Mesodermal cell (in vitro differentiated cells): ENCODE measurements at regions not wholly inside any gene's neighbourhood (a gene's known extent, or its start where the extent isn't known, plus 50 kb on each side); places are given as distances from the start of the nearest gene placed in this dataset.

ENCODE experiments used
- H3K27ac ChIP-seq: 2 replicates; pipeline ENCODE4 v1.7.0; 2013; ENCODE audit warnings: mild to moderate bottlenecking, low read depth, low read length, moderate library complexity; ENCODE audit not compliant: severe bottlenecking
- H3K36me3 ChIP-seq: 2 replicates; pipeline ENCODE4 v1.7.1; 2013; ENCODE audit warnings: mild to moderate bottlenecking, low read length, moderate library complexity; ENCODE audit not compliant: control insufficient read depth, insufficient read depth
- H3K4me1 ChIP-seq: one replicate; pipeline ENCODE4 v1.7.1; 2013; ENCODE audit warnings: mild to moderate bottlenecking, low read length; ENCODE audit not compliant: insufficient read depth, control insufficient read depth, poor library complexity, severe bottlenecking
- H3K4me3 ChIP-seq: 2 replicates; pipeline ENCODE4 v1.7.0; 2013; ENCODE audit warnings: low read length, control low read depth, mild to moderate bottlenecking; ENCODE audit not compliant: insufficient read depth, poor library complexity, severe bottlenecking; ENCODE audit errors: extremely low read depth
- H3K9me3 ChIP-seq: 2 replicates; pipeline ENCODE4 v1.7.1; 2013; ENCODE audit warnings: mild to moderate bottlenecking, low read length, moderate library complexity; ENCODE audit not compliant: control insufficient read depth
- WGBS, 2 experiments: methylation state at CpG; one replicate each; pipeline ENCODE4 v1.1.5; 2013; ENCODE audit warnings: missing lambda C conversion rate in 2 of 2; ENCODE audit not compliant: insufficient coverage in 2 of 2; 5-methylcytosine and 5-hydroxymethylcytosine counted together

DNA sequence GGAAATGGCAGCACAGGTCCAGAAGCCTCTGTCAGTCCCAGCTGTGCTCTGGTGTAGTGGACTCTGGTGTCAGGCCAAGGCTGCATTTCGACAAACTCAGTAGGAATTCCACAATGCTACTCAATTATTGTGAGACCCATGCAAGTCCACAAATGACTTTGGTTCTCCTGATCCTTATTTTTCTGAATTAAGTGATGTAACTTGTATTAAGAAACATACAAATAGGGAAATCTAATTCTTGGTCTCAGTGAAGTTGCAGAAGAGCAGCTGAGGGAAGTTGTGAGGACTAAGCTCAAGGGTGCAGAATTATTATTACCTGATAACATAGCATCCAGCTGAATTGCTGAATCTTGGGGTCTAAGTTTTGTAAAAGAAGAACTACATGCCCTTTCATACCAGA, 116.8 kb downstream of the MAFB start:
- WGBS, 2 experiments: 100% methylated on average over 1 of the region's 1 CpG; no CpG with 5 or more reads in 1 of the 2 experiments
- Histone ChIP-seq H3K36me3 (no peaks in the 10 kb centered on the region), H3K4me1 (no peaks in the 10 kb centered on the region), H3K27ac (no peak overlapping the region), H3K4me3 (no peak overlapping the region), H3K9me3 (no peaks in the 10 kb centered on the region)

DNA sequence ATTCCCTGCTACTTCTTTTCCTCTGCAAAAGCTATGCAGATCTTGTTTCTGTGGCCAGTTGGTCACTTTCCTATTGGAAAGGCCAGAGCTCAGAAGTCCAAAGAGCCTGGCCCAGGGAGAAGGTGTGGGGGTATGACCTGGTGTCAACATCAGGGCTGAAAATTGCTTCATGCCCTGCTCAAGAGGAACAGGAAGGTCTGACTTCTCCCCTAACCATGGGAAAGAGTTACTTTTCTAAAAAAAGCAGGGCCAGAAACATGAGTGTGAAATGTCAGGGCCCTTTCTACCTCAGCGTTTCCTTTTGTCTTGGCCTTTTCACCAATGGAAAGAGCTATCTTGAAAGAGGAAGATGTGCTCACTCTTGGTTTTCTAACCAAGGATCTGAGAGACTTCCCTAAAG, 117.4 kb downstream of the MAFB start:
- 78 to 91% methylated on average over 1 of the region's 1 CpG for WGBS, 2 experiments
- H3K4me3 ChIP-seq: no peak overlapping the region
- H3K36me3 ChIP-seq: no peaks in the 10 kb centered on the region
- H3K4me1 ChIP-seq: no peaks in the 10 kb centered on the region
- no peak overlapping the region for H3K27ac ChIP-seq
- no peaks in the 10 kb centered on the region for H3K9me3 ChIP-seq

DNA sequence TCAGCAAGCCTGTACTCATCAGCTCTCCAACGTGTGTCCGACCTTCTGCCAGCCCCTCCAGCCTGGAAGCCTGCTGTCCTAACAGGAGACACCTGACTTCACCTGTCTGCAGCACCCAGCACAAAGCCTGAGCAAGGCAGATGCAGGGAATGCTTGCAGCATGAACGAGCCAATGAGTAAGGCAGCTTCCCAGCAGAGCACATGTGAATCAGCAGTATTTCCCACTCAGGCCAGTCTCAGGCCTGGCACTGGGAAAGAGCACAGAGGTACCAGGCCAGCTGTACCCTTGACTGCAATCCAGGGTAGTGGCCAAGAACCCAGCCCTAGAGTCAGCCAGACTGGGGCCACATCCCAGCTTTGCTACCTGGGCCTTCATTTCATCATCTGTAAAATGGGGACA, 120.8 kb downstream of the MAFB start:
- H3K4me3 ChIP-seq: no peak overlapping the region
- WGBS, 2 experiments: 74 to 93% methylated on average over 3 of the region's 3 CpGs
- H3K9me3 ChIP-seq: no peaks in the 10 kb centered on the region
- H3K4me1 ChIP-seq: peaks cover 14% of the 10 kb centered on the region
- no peak overlapping the region for H3K27ac ChIP-seq
- H3K36me3 ChIP-seq: no peaks in the 10 kb centered on the region

DNA sequence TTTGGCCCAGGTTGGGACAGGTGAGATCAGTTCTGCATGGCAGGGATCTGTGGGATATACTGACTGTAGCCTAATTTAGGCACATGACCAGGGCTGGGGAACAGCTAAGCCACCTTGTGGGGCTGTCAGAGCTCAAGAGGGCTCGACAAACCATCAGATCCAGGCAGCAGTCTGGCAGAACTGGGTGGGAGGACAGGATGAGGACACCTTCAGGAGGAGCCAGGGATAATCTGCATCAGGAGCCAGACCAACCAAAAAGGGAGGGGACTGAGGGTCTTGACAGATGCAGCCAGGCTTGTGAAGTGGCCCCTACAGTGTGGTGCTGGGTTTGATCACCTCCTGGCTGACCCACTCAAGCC, 123.4 kb downstream of the MAFB start:
- 71 to 100% methylated on average over 1 of the region's 1 CpG for WGBS, 2 experiments
- Histone ChIP-seq H3K36me3 (no peaks in the 10 kb centered on the region), H3K27ac (peak overlapping the region; percentile 46), H3K4me1 (peaks cover 17% of the 10 kb centered on the region), H3K4me3 (no peak overlapping the region), H3K9me3 (no peaks in the 10 kb centered on the region)

DNA sequence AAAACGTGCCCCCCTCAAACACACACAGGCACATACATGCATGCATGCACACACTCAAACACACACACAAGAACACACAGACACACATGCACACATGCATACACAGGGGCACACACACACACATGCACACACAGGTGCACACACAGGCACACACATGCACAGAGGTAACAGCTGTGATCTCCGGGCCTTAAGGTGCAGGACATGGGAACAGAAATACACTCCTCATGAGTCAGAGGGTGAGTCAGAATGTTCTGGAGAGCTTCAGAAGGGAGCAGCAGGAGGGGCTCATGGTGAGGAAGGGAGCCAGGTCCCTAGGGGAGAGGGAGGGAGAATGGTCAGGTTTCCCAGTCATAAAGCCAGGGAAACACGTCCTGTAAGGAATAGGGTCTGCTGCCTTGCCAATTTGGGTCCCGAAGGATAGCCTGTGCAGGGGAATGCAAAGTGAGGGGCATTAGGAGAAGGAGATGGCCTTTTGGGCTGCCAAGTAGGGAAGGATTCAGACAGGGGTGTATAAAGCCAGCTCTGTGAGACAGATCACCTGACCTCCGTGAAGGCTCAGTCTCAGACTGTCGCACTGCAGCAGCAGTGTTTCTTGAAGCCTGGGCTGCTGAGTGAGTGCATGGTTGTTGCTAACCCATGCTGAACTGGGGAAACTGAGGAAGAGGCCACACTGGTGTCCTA, 123.9 kb downstream of the MAFB start:
- peaks cover 17% of the 10 kb centered on the region for H3K4me1 ChIP-seq
- WGBS, 2 experiments: 87 to 92% methylated on average over 3 to 5 of the region's 6 CpGs
- no peak overlapping the region for H3K4me3 ChIP-seq
- no peaks in the 10 kb centered on the region for H3K36me3 ChIP-seq
- H3K9me3 ChIP-seq: no peaks in the 10 kb centered on the region
- peak overlapping the region; percentile 46 for H3K27ac ChIP-seq

DNA sequence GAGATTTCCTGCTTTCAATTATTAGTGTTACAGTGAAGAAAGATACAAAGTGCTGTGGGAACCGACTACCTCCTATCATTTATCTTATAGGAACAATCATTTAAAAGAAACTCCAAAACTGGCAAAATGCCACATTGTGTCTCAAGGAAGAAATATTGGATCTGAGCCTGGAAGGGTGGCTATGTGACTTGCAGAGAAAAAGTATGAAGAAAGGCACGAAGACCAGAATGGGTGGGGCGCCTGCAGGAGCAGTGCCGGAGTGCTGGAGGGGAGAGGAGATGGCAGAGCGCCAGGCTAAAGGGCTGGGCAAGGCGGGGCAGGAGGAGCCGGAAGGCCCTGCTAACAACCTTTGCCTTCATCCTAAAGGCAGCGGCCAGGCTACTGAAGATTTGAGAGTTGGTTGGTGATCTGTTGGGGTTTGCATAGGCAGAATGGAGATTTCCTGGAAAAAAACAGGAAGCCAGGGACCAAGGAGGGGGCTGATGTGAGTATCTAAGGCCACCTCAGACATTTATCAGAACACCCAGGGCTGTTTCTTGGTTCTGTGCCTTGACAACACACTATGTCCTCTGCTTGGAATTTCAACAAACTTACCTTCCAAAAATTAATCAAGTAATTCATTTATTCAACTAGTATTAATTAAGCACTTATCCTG, 125.6 kb downstream of the MAFB start:
- no peaks in the 10 kb centered on the region for H3K36me3 ChIP-seq
- H3K9me3 ChIP-seq: no peaks in the 10 kb centered on the region
- H3K4me1 ChIP-seq: peaks cover 17% of the 10 kb centered on the region
- 95 to 96% methylated on average over 4 of the region's 8 CpGs for WGBS, 2 experiments
- H3K4me3 ChIP-seq: no peak overlapping the region
- no peak overlapping the region for H3K27ac ChIP-seq

DNA sequence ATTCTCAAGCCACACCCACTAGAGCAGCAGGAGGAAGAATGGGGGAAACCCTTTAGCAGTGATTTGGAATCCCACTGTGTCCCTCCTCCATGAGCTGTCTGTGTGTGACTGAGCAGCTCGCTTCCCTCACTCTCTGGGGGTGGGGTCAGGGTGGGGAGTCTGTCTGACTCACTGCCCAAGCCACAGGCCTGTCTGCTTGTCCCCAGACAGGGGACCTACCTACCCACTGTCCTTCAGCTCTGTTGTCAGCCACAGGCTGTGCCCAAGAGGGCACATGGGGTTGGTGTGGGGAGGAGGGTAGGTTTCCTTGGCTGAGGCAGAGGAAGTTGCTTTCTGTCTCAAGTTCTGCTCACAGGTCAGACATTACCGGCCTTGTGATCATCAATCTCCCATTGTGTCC, 127.0 kb downstream of the MAFB start:
- H3K9me3 ChIP-seq: no peaks in the 10 kb centered on the region
- WGBS, 2 experiments: 60% methylated on average over 2 of the region's 2 CpGs; no CpG with 5 or more reads in 1 of the 2 experiments
- H3K36me3 ChIP-seq: no peaks in the 10 kb centered on the region
- H3K4me1 ChIP-seq: peaks cover 17% of the 10 kb centered on the region
- H3K27ac ChIP-seq: no peak overlapping the region
- no peak overlapping the region for H3K4me3 ChIP-seq

DNA sequence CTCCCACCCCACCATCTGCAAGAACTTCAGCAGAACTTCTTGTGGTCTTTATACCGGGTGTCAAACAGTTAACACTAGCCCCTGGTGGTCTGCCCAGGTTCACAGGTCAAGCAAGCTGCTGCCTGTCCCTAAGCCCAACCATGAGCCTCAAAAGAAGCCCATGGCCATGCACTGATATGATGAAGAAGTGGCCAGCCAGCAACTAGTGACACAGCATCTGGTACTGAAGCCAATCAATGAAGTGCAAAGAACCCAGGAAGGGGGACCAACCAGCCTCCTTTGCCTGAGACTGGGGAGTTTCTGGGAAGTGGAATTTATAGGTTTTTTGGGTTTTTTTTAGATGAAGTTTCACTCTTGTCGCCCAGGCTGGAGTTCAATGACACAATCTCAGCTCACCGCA, 127.8 kb downstream of the MAFB start:
- H3K4me3 ChIP-seq: no peak overlapping the region
- no peaks in the 10 kb centered on the region for H3K36me3 ChIP-seq
- 83 to 90% methylated on average over 1 to 3 of the region's 3 CpGs for WGBS, 2 experiments
- peaks cover 17% of the 10 kb centered on the region for H3K4me1 ChIP-seq
- no peaks in the 10 kb centered on the region for H3K9me3 ChIP-seq
- no peak overlapping the region for H3K27ac ChIP-seq

DNA sequence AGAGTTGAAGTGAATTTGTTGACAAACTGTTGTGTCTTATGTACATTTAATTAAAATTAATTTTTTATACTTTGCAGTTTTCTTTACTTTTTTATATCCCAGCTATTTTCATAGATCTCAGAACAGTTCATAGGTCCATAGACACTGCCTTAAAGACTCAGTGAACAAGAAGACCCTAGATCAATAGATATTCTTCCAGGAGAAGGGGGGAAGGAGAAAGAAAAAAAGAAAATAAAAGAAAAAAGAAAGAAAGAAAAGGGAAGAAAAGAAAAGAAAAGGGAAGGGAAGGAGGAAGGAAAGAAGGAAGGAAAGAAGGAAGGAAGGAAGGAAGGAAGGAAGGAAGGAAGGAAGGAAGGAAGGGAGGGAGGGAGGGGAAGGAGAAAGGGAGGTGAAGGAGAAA, 130.8 kb downstream of the MAFB start:
- H3K36me3 ChIP-seq: no peaks in the 10 kb centered on the region
- no peak overlapping the region for H3K27ac ChIP-seq
- H3K4me1 ChIP-seq: peaks cover 4% of the 10 kb centered on the region
- H3K4me3 ChIP-seq: no peak overlapping the region
- no peaks in the 10 kb centered on the region for H3K9me3 ChIP-seq

DNA sequence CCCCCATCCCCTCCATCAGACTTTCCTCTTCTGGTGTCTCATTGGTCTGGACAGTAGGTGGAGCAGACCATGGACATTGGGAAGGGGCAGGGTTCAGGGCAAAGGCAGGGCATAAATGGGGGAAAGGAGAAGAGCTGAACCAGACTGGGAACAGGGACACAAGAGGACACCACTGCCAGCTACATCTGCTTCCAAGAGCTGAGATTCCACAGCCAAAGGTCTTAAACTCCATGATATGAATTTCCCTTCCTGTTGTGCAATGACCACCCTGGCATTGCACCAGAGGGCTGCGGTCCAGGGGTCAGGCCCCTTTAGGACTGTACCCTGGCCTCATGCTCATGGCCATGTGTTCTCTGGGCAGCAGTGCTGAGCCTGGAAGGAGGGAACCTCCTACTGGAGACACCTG, 137.9 kb downstream of the MAFB start:
- 100% methylated on average over 1 of the region's 1 CpG; no CpG with 5 or more reads in 1 of the 2 experiments for WGBS, 2 experiments
- no peaks in the 10 kb centered on the region for H3K9me3 ChIP-seq
- H3K4me3 ChIP-seq: no peak overlapping the region

DNA sequence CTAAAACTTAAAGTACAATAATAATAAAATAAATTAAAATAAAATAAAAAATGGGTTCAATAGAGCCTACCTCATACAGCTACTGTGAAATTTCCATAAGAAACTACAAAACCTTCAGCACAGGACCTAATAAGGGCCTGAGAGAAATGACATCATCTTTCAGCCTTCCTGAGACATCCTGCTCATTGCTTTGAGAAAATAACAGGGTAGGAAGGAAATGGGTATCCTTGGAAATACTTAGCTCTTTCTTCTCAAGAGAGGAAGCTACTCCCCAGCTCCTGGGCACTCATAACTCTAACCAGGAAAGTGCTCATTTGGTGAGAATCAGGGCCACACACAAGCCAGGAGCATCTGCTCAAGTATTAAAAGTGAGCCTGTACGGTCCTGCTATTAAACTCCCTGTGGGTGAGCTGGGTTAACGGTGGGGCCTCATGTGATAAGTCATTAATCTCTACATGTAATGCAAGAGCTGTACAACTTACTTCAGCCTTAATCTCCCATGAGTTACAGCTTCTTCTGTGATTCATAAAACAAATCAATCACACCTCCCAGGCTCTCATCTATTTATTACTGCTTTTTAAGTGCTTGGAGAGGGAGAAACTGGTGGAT, 141.4 kb downstream of the MAFB start:
- WGBS, 2 experiments: 93% methylated on average over 2 of the region's 2 CpGs; no CpG with 5 or more reads in 1 of the 2 experiments
- no peak overlapping the region for H3K27ac ChIP-seq
- H3K9me3 ChIP-seq: no peaks in the 10 kb centered on the region
- H3K4me3 ChIP-seq: no peak overlapping the region
- H3K36me3 ChIP-seq: no peaks in the 10 kb centered on the region
- H3K4me1 ChIP-seq: no peaks in the 10 kb centered on the region

More for the DNA sequence above, 137.9 kb downstream of the MAFB start:
- H3K36me3 ChIP-seq: no peaks in the 10 kb centered on the region
- H3K27ac ChIP-seq: no peak overlapping the region
- no peaks in the 10 kb centered on the region for H3K4me1 ChIP-seq
